GM12878 (cell line): ENCODE measurements at regions not wholly inside any gene's neighbourhood (a gene's known extent, or its start where the extent isn't known, plus 50 kb on each side); places are given as distances from the start of the nearest gene placed in this dataset.

ENCODE experiments used
- ATAC-seq: fragments of 200-7000 bp; cut with Tn5 transposase; 3 replicates; pipeline ENCODE4 v1.9.1; 2020; ENCODE audit warnings: mild to moderate bottlenecking, moderate library complexity
- BruUV-seq: library from RNA; stranded (reverse); fragments of 400-500 nt; replicated peaks from 2 replicates; lab custom pipeline; 2021; lab: Mats Ljungman, UMichigan
- CTCF ChIA-PET: fragments of 300-600 bp; sonication (Branson Sonifier 250); formaldehyde crosslinking; extraction: SDS; loops from one replicate; lab custom pipeline; 2021; ENCODE audit warnings: inconsistent platforms; lab: Yijun Ruan, JAX
- POLR2A ChIA-PET: fragments of 350-600 bp; formaldehyde crosslinking; extraction: SDS; loops from one replicate; lab custom pipeline; 2021; ENCODE audit warnings: inconsistent platforms; lab: Charles Lee
- RAD21 ChIA-PET: fragments of 300-600 bp; sonication (Branson Sonifier 250); formaldehyde crosslinking; loops from one replicate; lab custom pipeline; 2023; ENCODE audit warnings: antibody characterized with exemption; ENCODE audit not compliant: unreplicated experiment; lab: Charles Lee
- SMC1A ChIA-PET: fragments of 300-600 bp; sonication (Branson Sonifier 250); formaldehyde crosslinking; loops from one replicate; lab custom pipeline; 2023; ENCODE audit not compliant: unreplicated experiment, uncharacterized antibody; lab: Charles Lee
- DNase-seq: peaks from one replicate; pipeline ENCODE4 v3.0.0-alpha.2; 2011; ENCODE audit warnings: low read depth, low spot score
- FAIRE-seq: peaks from 3 replicates; lab custom pipeline; 2011; peaks lifted over from hg19 to GRCh38; lab: Jason Lieb, UNC
- H2AFZ ChIP-seq: 2 replicates; pipeline ENCODE4 v1.6.0; 2011; ENCODE audit warnings: low read depth, low read length, control low read depth; ENCODE audit not compliant: control insufficient read depth
- H3K27ac ChIP-seq: 2 replicates; pipeline ENCODE4 v1.5.1; 2011; ENCODE audit warnings: control low read depth; ENCODE audit not compliant: control insufficient read depth, insufficient read depth
- H3K27me3 ChIP-seq, 2 experiments: replicated peaks in 1 of 2; 2 replicates each; pipeline versions ENCODE4 v1.6.0 to v1.6.1; 2011; ENCODE audit warnings: low read length in 1 of 2; ENCODE audit not compliant: control insufficient read depth in 2 of 2, insufficient read depth in 2 of 2
- H3K36me3 ChIP-seq, 2 experiments: 2 replicates each; pipeline ENCODE4 v1.5.1; 2011; ENCODE audit warnings: low read length in 1 of 2; ENCODE audit not compliant: control insufficient read depth in 2 of 2, insufficient read depth in 2 of 2
- H3K4me1 ChIP-seq: 2 replicates; pipeline ENCODE4 v1.6.1; 2011; ENCODE audit warnings: mild to moderate bottlenecking, low read length, moderate library complexity, mixed read lengths; ENCODE audit not compliant: control insufficient read depth, insufficient read depth
- H3K4me2 ChIP-seq: 2 replicates; pipeline ENCODE4 v1.6.0; 2011; ENCODE audit warnings: control low read depth; ENCODE audit not compliant: control insufficient read depth, insufficient read depth
- H3K4me3 ChIP-seq: fragments of 200-600 bp; sonication (generic); 2 replicates; pipeline ENCODE4 v1.5.1; 2016
- H3K79me2 ChIP-seq: 2 replicates; pipeline ENCODE4 v1.6.0; 2011; ENCODE audit warnings: low read length; ENCODE audit not compliant: control insufficient read depth, insufficient read depth
- H3K9ac ChIP-seq: 2 replicates; pipeline ENCODE4 v1.8.0; 2011; ENCODE audit warnings: low read length, control low read depth, mixed read lengths; ENCODE audit not compliant: control insufficient read depth, insufficient read depth
- H3K9me3 ChIP-seq: replicated peaks from 3 replicates; pipeline ENCODE4 v1.5.1; 2011; ENCODE audit warnings: mild to moderate bottlenecking, low read length; ENCODE audit not compliant: control insufficient read depth, insufficient read depth
- H4K20me1 ChIP-seq: 2 replicates; pipeline ENCODE4 v1.6.0; 2011; ENCODE audit not compliant: control insufficient read depth, insufficient read depth
- ATF7 ChIP-seq: fragments of 450-650 bp; IDR thresholded peaks from 2 replicates; pipeline ENCODE4 v1.6.1; 2016; ENCODE audit warnings: low read depth, mild to moderate bottlenecking
- BCLAF1 ChIP-seq: fragments of 450-650 bp; IDR thresholded peaks from 2 replicates; pipeline ENCODE4 v1.6.1; 2017; ENCODE audit warnings: antibody characterized with exemption, mild to moderate bottlenecking, moderate library complexity
- EZH2 ChIP-seq: IDR thresholded peaks from 2 replicates; pipeline ENCODE4 v1.6.1; 2012; ENCODE audit warnings: low read depth, mild to moderate bottlenecking, control low read depth, inconsistent platforms, low read length, borderline replicate concordance; ENCODE audit not compliant: control insufficient read depth
- HDAC6 ChIP-seq: fragments of 200-600 bp; sonication (generic); IDR thresholded peaks from one replicate; pipeline ENCODE4 v1.8.0; 2017; ENCODE audit warnings: antibody characterized with exemption; ENCODE audit not compliant: unreplicated experiment
- NRF1 ChIP-seq: conservative IDR thresholded peaks from 2 replicates; pipeline ENCODE4 v1.6.1; 2011; ENCODE audit warnings: mild to moderate bottlenecking, low read depth, low read length, improper control_type of control experiment
- PKNOX1 ChIP-seq: fragments of 450-650 bp; IDR thresholded peaks from 2 replicates; pipeline ENCODE4 v1.6.1; 2016; ENCODE audit warnings: mild to moderate bottlenecking
- REST ChIP-seq: IDR thresholded peaks from 2 replicates; pipeline ENCODE4 v1.6.1; 2012; ENCODE audit warnings: mild to moderate bottlenecking, low read depth, low read length
- RFX5 ChIP-seq: IDR thresholded peaks from 2 replicates; pipeline ENCODE4 v1.6.1; 2011; ENCODE audit warnings: low read depth, low read length, improper control_type of control experiment
- SKIL ChIP-seq: fragments of 450-650 bp; IDR thresholded peaks from 2 replicates; pipeline ENCODE4 v1.6.1; 2017; ENCODE audit warnings: mild to moderate bottlenecking, low read depth, inconsistent platforms; ENCODE audit not compliant: poor library complexity, severe bottlenecking
- YY1 ChIP-seq: IDR thresholded peaks from 2 replicates; pipeline ENCODE4 v1.6.1; 2011; ENCODE audit warnings: low read depth, mild to moderate bottlenecking, low read length
- ZSCAN29 ChIP-seq: fragments of 450-650 bp; IDR thresholded peaks from 2 replicates; pipeline ENCODE4 v1.6.1; 2017; ENCODE audit warnings: mild to moderate bottlenecking, moderate library complexity
- WGBS: methylation state at CpG from one replicate; pipeline ENCODE4 v1.1.6; 2016; ENCODE audit warnings: low lambda C conversion rate; ENCODE audit not compliant: insufficient replicate concordance, insufficient coverage; ENCODE audit errors: missing lambda C conversion rate; 5-methylcytosine and 5-hydroxymethylcytosine counted together
- in situ Hi-C: fragments of 300-500 bp; cut with MboI; formaldehyde crosslinking; loops from 9 replicates; pipeline ENCODE4 v1.14.3; 2018; ENCODE audit warnings: mixed read lengths
- intact Hi-C: fragments of 100-400 bp; cut with micrococcal nuclease; formaldehyde crosslinking; loops from one replicate; pipeline ENCODE4 v1.14.2; 2022; ENCODE audit not compliant: unreplicated experiment

- TF ChIP-seq ZSCAN29 (no peak), REST (no peak)
Measured at GRCh38 chr16:51556694-51557340, 405.7 kb upstream of the SALL1 start (continued).

GRCh38 chr16:51553910-51554309 is 402.8 kb upstream of the SALL1 start:
- H2AFZ ChIP-seq, result no peak overlapping the region
- FAIRE-seq, result no peak
- no peak for TF ChIP-seq ATF7
- TF ChIP-seq BCLAF1, result no peak
- TF ChIP-seq HDAC6, result no peak
- TF ChIP-seq RFX5, result no peak
- TF ChIP-seq SKIL, result no peak
- TF ChIP-seq PKNOX1, result no peak
- no peak for TF ChIP-seq YY1
- TF ChIP-seq NRF1, result no peak
- TF ChIP-seq EZH2, result no peak

More at GRCh38 chr16:51553910-51554309, 402.8 kb upstream of the SALL1 start:
- POLR2A ChIA-PET, result no interaction called here
- in situ Hi-C loops (no loop called here), intact Hi-C loops (no loop called here)
- ATAC-seq (no peak), DNase-seq (no peak)
- RAD21 ChIA-PET, result interaction anchor here (1.1 kb wide), 1 partner anchor 27 kb away, joined by 4 read pairs; no protein-coding TSS in a partner anchor
- Histone ChIP-seq H4K20me1 (no peaks in the 10 kb centered on the region), H3K4me2 (no peak overlapping the region), H3K27ac (no peak overlapping the region), H3K4me1 (no peaks in the 10 kb centered on the region), H3K36me3 (no peaks in the 10 kb centered on the region), H3K79me2 (no peaks in the 10 kb centered on the region), H3K27me3 (no peaks in the 10 kb centered on the region; a peak in 1 of 4 replicates), H3K9ac (no peak overlapping the region), H3K9me3 (no peaks in the 10 kb centered on the region), H3K4me3 (no peak overlapping the region)
- WGBS, result 38% methylated on average over 7 of the region's 7 CpGs
- no TSS peak for BruUV-seq
- SMC1A ChIA-PET, result interaction anchor here (0.9 to 5.1 kb wide), 5 partner anchors 9 to 23 kb away, joined by 3 to 34 read pairs (median 4); no protein-coding TSS in a partner anchor
- CTCF ChIA-PET, result no interaction called here
